IMR-90 (cell line): ENCODE measurements at regions not wholly inside any gene's neighbourhood (a gene's known extent, or its start where the extent isn't known, plus 50 kb on each side); places are given as distances from the start of the nearest gene placed in this dataset.
"Not testable (repeated sequence)": the region's sequence is repeated elsewhere in the genome, so short reads cannot be mapped to it uniquely, and the experiment has no call there.

Experiments used
- BHLHE40 ChIP-seq: fragments of 150-350 bp; IDR thresholded peaks from 2 replicates; pipeline ENCODE4 v1.6.1; 2016; ENCODE audit warnings: mild to moderate bottlenecking, low read depth, low read length
- CEBPB ChIP-seq: IDR thresholded peaks from 2 replicates; pipeline ENCODE4 v1.6.1; 2012; ENCODE audit warnings: low read depth, low read length, improper control_type of control experiment
- CHD1 ChIP-seq: IDR thresholded peaks from 2 replicates; pipeline ENCODE4 v1.6.1; 2012; ENCODE audit warnings: low read depth, low read length, improper control_type of control experiment
- FOS ChIP-seq: fragments of 150-350 bp; IDR thresholded peaks from 2 replicates; pipeline ENCODE4 v1.6.1; 2016; ENCODE audit warnings: low read depth, low read length
- MAFK ChIP-seq: IDR thresholded peaks from 2 replicates; pipeline ENCODE4 v1.6.1; 2012; ENCODE audit warnings: low read depth, low read length, improper control_type of control experiment
- MAZ ChIP-seq: IDR thresholded peaks from 2 replicates; pipeline ENCODE4 v1.6.1; 2012; ENCODE audit warnings: low read depth, mild to moderate bottlenecking, low read length, improper control_type of control experiment, moderate library complexity, borderline replicate concordance
- MXI1 ChIP-seq: IDR thresholded peaks from 2 replicates; pipeline ENCODE4 v1.6.1; 2012; ENCODE audit warnings: low read depth, mild to moderate bottlenecking, low read length, moderate library complexity, borderline replicate concordance
- POLR2A ChIP-seq: IDR thresholded peaks from 2 replicates; pipeline ENCODE4 v1.6.1; 2012; ENCODE audit warnings: mild to moderate bottlenecking, low read depth, low read length
- RAD21 ChIP-seq: IDR thresholded peaks from 2 replicates; pipeline ENCODE4 v1.6.1; 2012; ENCODE audit warnings: low read length, improper control_type of control experiment
- RCOR1 ChIP-seq: IDR thresholded peaks from 2 replicates; pipeline ENCODE4 v1.6.1; 2012; ENCODE audit warnings: mild to moderate bottlenecking, low read length, improper control_type of control experiment; ENCODE audit not compliant: insufficient replicate concordance
- RFX5 ChIP-seq: IDR thresholded peaks from 2 replicates; pipeline ENCODE4 v1.8.0; 2012; ENCODE audit warnings: low read depth, mild to moderate bottlenecking, low read length, moderate library complexity
- SMC3 ChIP-seq: fragments of 150-350 bp; IDR thresholded peaks from 2 replicates; pipeline ENCODE4 v1.6.1; 2016; ENCODE audit warnings: low read depth, mild to moderate bottlenecking, antibody characterized with exemption, low read length, moderate library complexity
- TF ChIP-seq, protein P1 (sequence below): conservative IDR thresholded peaks from 2 replicates; pipeline ENCODE4 v1.5.1; 2012; ENCODE audit warnings: mild to moderate bottlenecking, low read depth, low read length, improper control_type of control experiment
- TF ChIP-seq, protein P2 (sequence below): fragments of 150-350 bp; IDR thresholded peaks from 2 replicates; pipeline ENCODE4 v1.6.1; 2017; ENCODE audit warnings: mild to moderate bottlenecking, antibody characterized with exemption, low read length, low read depth

DNA sequence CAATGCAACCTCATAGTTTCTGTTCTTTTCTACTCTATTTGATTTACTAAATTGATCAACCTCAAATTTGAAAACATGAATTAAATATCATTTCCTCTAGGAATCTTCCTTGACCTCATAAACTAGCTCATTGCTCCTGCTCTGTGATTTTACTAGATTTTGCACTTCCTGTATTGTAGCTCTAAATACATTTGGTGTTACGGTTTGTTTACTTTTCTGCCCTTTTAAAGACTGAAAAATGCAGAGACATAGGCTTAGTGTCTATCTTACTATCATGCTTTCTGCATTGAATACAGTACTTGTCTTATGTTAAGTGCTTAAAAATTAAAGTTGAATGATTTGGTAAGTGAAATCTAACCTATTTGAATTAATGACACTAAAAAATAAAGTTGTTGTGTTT is 412.1 kb downstream of the CCER1 start:
- TF ChIP-seq, protein P1, sequence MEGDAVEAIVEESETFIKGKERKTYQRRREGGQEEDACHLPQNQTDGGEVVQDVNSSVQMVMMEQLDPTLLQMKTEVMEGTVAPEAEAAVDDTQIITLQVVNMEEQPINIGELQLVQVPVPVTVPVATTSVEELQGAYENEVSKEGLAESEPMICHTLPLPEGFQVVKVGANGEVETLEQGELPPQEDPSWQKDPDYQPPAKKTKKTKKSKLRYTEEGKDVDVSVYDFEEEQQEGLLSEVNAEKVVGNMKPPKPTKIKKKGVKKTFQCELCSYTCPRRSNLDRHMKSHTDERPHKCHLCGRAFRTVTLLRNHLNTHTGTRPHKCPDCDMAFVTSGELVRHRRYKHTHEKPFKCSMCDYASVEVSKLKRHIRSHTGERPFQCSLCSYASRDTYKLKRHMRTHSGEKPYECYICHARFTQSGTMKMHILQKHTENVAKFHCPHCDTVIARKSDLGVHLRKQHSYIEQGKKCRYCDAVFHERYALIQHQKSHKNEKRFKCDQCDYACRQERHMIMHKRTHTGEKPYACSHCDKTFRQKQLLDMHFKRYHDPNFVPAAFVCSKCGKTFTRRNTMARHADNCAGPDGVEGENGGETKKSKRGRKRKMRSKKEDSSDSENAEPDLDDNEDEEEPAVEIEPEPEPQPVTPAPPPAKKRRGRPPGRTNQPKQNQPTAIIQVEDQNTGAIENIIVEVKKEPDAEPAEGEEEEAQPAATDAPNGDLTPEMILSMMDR: not testable (repeated sequence)
- not testable (repeated sequence) for TF ChIP-seq POLR2A, RCOR1, MAFK, FOS, RFX5, RAD21, CEBPB, MAZ, MXI1, SMC3, BHLHE40, CHD1
- TF ChIP-seq, protein P2, sequence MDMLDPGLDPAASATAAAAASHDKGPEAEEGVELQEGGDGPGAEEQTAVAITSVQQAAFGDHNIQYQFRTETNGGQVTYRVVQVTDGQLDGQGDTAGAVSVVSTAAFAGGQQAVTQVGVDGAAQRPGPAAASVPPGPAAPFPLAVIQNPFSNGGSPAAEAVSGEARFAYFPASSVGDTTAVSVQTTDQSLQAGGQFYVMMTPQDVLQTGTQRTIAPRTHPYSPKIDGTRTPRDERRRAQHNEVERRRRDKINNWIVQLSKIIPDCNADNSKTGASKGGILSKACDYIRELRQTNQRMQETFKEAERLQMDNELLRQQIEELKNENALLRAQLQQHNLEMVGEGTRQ: not testable (repeated sequence)
